GM12892 (cell line): ENCODE measurements at regions not wholly inside any gene's neighbourhood (a gene's known extent, or its start where the extent isn't known, plus 50 kb on each side); places are given as distances from the start of the nearest gene placed in this dataset.

Experiments
- POLR2A ChIP-seq: IDR thresholded peaks from 2 replicates; pipeline ENCODE4 v1.6.1; 2011; ENCODE audit warnings: low read depth, low read length, control low read depth
- POLR2AphosphoS5 ChIP-seq: IDR thresholded peaks from 2 replicates; pipeline ENCODE4 v1.6.1; 2011; ENCODE audit warnings: low read depth, low read length, control low read depth
- TAF1 ChIP-seq: IDR thresholded peaks from 2 replicates; pipeline ENCODE4 v1.6.1; 2011; ENCODE audit warnings: low read depth, mild to moderate bottlenecking, control low read depth, low read length, borderline replicate concordance

DNA sequence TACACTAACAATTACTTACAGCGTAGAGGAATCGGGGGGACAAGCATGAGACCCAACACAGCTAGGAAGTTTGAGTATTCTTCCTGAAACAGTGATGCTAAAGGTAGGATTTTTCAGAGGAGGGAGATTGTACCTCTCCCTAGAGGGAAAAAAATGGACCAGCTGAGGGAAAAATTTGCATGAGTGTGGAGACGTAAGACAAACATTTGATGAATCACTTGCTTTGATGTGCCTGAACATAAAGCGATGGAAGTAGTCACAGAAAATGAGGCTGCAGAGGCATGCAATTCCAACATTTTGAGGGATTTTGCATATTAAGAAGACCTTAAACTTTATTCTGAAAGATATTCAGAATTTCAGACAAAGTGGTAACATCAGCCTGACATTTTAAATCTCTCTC, 102.2 kb downstream of the COL6A6 start:
- TF ChIP-seq POLR2A (no peak), POLR2AphosphoS5 (no peak), TAF1 (no peak)
